ENCODE measurements at regions not wholly inside any gene's neighbourhood (a gene's known extent, or its start where the extent isn't known, plus 50 kb on each side); places are given as distances from the start of the nearest gene placed in this dataset.

DNA sequence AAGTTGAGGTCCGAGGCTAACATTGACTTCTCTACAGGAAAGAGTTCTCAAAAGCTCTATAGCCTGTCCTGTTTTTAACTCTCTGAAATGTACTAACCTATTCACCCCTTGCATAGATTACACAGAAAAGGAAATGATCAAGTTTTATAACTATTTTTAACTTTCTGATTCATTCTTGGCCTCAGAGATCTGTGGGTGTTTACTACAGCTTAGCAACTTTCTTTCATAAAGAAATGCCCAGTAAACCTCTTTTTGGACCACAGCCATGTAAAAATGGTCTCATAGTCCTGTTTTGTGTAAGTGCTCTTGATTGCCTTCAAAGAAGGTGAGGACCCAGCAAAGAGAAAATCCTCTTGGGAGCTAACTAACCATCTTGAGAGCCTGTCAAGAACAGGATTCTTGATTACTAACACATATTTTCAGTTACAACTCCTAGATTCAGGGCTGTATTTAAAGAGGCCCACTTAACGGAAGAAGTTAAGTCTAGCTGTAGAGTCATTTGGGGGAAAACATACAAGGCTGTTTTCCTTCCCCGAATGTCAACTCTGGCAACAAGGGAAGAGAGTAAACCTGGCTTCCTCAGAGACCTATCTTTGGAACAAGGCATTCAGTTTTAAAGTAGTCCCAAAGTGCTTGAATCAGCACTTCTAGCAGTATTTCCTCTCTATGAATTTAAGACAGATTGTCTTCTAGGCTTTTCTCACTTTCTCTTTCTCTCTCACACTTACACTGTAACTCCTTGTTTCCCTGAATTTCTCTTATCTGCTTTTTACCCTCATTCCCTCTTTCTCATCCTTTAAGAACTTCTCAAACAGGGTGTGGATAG is 78.2 kb downstream of the IL21 start:
- DNase-seq (ENCODE audit: low read depth) (peak; percentile 74), FAIRE-seq (no peak)
- TF ChIP-seq, protein P1, sequence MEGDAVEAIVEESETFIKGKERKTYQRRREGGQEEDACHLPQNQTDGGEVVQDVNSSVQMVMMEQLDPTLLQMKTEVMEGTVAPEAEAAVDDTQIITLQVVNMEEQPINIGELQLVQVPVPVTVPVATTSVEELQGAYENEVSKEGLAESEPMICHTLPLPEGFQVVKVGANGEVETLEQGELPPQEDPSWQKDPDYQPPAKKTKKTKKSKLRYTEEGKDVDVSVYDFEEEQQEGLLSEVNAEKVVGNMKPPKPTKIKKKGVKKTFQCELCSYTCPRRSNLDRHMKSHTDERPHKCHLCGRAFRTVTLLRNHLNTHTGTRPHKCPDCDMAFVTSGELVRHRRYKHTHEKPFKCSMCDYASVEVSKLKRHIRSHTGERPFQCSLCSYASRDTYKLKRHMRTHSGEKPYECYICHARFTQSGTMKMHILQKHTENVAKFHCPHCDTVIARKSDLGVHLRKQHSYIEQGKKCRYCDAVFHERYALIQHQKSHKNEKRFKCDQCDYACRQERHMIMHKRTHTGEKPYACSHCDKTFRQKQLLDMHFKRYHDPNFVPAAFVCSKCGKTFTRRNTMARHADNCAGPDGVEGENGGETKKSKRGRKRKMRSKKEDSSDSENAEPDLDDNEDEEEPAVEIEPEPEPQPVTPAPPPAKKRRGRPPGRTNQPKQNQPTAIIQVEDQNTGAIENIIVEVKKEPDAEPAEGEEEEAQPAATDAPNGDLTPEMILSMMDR (IDR thresholded peaks at IDR 0.05; ENCODE audit: insufficient read depth, low read length, severe bottlenecking), result no peak
- Histone ChIP-seq H3K36me3 (ENCODE audit: control insufficient read depth, insufficient read depth, low read length) (no peaks in the 10 kb centered on the region), H3K4me3 (ENCODE audit: low read depth, low read length) (no peak overlapping the region), H3K27me3 (ENCODE audit: control insufficient read depth, insufficient read depth, low read length) (no peaks in the 10 kb centered on the region)

DNA sequence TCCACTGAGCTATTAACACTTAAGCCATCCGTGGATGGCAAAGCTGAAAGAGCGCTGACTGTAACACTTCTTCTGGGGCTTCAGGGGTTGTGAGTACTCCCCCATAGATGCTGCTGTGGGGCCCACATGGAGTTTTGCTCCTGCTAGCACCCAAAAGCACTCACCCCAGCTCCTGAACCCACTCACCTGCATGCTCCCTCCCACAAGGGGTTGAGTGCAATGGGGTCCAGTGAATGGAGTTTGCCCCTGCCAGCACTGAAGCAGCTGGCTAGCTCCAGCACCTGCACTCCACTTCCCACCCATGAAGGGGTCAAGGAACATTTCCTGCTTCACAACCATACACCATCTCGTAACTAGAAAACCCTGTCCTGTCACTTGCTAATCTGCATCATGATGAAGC is 78.9 kb downstream of the IL21 start:
- no peak for FAIRE-seq
- TF ChIP-seq, protein P1 (IDR thresholded peaks at IDR 0.05; ENCODE audit: insufficient read depth, low read length, severe bottlenecking), result no peak
- H3K27me3 ChIP-seq (ENCODE audit: control insufficient read depth, insufficient read depth, low read length), result no peaks in the 10 kb centered on the region

DNA sequence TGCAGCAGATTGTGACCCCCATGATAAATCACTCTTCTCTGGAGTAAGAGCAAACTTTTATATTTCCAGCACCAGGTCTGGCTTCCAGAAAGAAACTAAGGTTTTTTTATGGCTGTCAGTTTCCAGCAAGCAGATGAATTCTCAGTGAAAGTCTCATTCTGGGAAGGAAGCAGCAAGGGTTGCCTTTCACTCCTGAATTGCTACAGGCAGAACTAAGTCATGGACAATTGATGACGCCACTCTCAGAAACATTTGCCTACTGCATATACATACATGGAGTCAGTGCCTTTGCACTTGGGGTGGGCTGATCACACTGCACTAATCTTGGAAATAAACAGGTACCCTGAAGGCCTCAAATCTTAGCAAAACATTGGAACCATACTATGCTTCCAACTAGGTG is 80.0 kb downstream of the IL21 start:
- TF ChIP-seq, protein P1 (IDR thresholded peaks at IDR 0.05; ENCODE audit: insufficient read depth, low read length, severe bottlenecking), result no peak

More for the DNA sequence above, 78.9 kb downstream of the IL21 start:
- Histone ChIP-seq H3K4me3 (ENCODE audit: low read depth, low read length) (no peak overlapping the region), H3K36me3 (ENCODE audit: control insufficient read depth, insufficient read depth, low read length) (no peaks in the 10 kb centered on the region)
- DNase-seq (ENCODE audit: low read depth), result no peak

DNA sequence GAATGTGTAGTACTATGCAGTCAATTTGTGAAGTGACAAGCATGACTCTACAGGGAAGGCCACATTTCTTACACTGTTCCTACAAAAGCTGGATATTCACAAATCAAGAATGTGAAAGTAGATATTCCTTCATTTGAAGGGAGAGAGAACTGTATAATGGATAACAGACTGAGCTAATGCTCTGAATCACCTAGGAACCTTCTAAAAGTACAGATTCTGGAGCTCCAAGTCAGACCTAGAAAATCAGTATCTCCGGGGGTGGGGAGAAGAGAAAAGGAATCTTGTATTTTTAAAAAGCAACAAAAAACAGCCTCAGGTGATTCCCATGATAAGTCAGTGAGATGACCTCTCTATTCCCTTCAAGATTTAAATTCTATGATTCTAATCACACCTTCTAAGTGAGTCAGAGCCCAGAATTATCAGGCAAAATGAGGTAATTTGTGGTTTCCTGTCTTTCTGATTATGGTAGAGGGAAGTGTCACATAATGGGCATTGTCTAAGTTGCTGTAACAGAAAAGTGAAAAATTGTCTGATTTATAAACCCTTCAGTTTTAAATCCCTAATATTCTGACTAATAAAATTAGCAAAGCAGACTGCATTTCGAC is 80.9 kb downstream of the IL21 start:
- Histone ChIP-seq H3K27me3 (ENCODE audit: control insufficient read depth, insufficient read depth, low read length) (no peaks in the 10 kb centered on the region), H3K4me3 (ENCODE audit: low read depth, low read length) (no peak overlapping the region), H3K36me3 (ENCODE audit: control insufficient read depth, insufficient read depth, low read length) (no peaks in the 10 kb centered on the region)
- TF ChIP-seq, protein P1 (IDR thresholded peaks at IDR 0.05; ENCODE audit: insufficient read depth, low read length, severe bottlenecking), result no peak
- no peak for FAIRE-seq
- DNase-seq (ENCODE audit: low read depth), result peak; percentile 82

More for the DNA sequence above, 80.0 kb downstream of the IL21 start:
- H3K36me3 ChIP-seq (ENCODE audit: control insufficient read depth, insufficient read depth, low read length), result no peaks in the 10 kb centered on the region
- no peak overlapping the region for H3K4me3 ChIP-seq (ENCODE audit: low read depth, low read length)
- no peaks in the 10 kb centered on the region for H3K27me3 ChIP-seq (ENCODE audit: control insufficient read depth, insufficient read depth, low read length)
- DNase-seq (ENCODE audit: low read depth) (no peak), FAIRE-seq (no peak)

DNA sequence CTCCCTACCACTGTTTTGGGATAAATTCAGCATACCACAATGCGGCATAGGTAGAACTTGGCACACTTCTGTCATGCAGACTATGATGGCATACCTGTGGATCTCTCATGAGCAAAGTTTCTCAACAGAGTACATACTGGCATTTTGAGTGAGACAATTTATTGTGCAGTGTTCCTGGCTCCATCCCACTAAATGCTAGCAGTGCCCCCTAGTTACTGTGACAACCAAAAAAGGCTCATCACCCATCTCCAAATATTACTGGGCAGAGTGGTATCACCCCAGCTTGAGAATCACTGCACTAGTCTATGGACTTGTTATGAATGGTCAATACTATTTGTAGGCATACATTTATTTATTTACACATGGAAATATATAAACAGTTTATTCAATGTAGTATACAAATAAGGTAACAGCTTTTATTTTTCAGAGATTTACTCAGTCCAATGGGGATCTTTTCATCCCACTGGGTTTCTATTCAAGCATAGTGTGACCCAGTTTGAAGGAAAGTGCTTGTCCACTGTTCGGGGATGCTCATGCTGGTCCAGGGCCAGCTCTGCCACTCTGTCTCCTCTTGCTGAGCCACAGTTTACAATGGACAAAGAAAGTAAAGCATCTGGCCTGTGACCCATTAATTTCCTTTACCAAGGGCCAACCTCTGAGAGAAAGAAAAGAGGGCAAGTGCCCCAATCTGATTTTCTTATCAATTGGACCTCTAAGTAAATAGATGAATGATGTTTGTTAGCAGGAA is 81.0 kb upstream of the IL2 start:
- no peak overlapping the region for H3K4me3 ChIP-seq (ENCODE audit: low read depth, low read length)
- H3K36me3 ChIP-seq (ENCODE audit: control insufficient read depth, insufficient read depth, low read length), result no peaks in the 10 kb centered on the region
- no peaks in the 10 kb centered on the region for H3K27me3 ChIP-seq (ENCODE audit: control insufficient read depth, insufficient read depth, low read length)
- FAIRE-seq, result no peak
- TF ChIP-seq, protein P1 (IDR thresholded peaks at IDR 0.05; ENCODE audit: insufficient read depth, low read length, severe bottlenecking), result no peak
- DNase-seq (ENCODE audit: low read depth), result no peak
